COLO668 (cell line): ENCODE measurements at regions not wholly inside any gene's neighbourhood (a gene's known extent, or its start where the extent isn't known, plus 50 kb on each side); places are given as distances from the start of the nearest gene placed in this dataset.
"Not testable (repeated sequence)": the region's sequence is repeated elsewhere in the genome, so short reads cannot be mapped to it uniquely, and the experiment has no call there.

Experiments used
- DNase-seq: peaks from one replicate; lab custom pipeline; 2025; ENCODE audit not compliant: unreplicated experiment; lab: John Stamatoyannopoulos, UW

- no peak for DNase-seq
Observed at GRCh38 chr7:94170836-94171235, 166.7 kb upstream of the BET1 start.

GRCh38 chr7:94173436-94173835, 169.3 kb upstream of the BET1 start:
- no peak for DNase-seq

GRCh38 chr7:94174375-94174774, 170.2 kb upstream of the BET1 start:
- no peak for DNase-seq

- no peak for DNase-seq
Observed at GRCh38 chr7:94174956-94175355, 170.8 kb upstream of the BET1 start.

- no peak for DNase-seq
Observed at GRCh38 chr7:94176694-94177200, 172.6 kb upstream of the BET1 start.

- no peak for DNase-seq
Observed at GRCh38 chr7:94177441-94177840, 173.3 kb upstream of the BET1 start.

GRCh38 chr7:94178230-94178629, 174.1 kb upstream of the BET1 start:
- DNase-seq: no peak

- no peak for DNase-seq
Observed at GRCh38 chr7:94179466-94179865, 175.3 kb upstream of the BET1 start.

GRCh38 chr7:94182066-94182465, 177.9 kb upstream of the BET1 start:
- DNase-seq: no peak

- DNase-seq: no peak
Observed at GRCh38 chr7:94182721-94183120, 178.6 kb upstream of the BET1 start.

- DNase-seq: no peak
Observed at GRCh38 chr7:94183289-94183749, 179.2 kb upstream of the BET1 start.

- no peak for DNase-seq
Observed at GRCh38 chr7:94183891-94184290, 179.7 kb upstream of the BET1 start.

GRCh38 chr7:94188350-94188749, 184.2 kb upstream of the BET1 start:
- DNase-seq: no peak

- DNase-seq: no peak
Observed at GRCh38 chr7:94190599-94191061, 186.5 kb upstream of the BET1 start.

- DNase-seq: not testable (repeated sequence)
Observed at GRCh38 chr7:94194426-94194825, 190.3 kb upstream of the BET1 start.

- no peak for DNase-seq
Observed at GRCh38 chr7:94195201-94195600, 191.0 kb upstream of the BET1 start.

- no peak for DNase-seq
Observed at GRCh38 chr7:94195813-94196212, 191.7 kb upstream of the BET1 start.

- no peak for DNase-seq
Observed at GRCh38 chr7:94205529-94205928, 189.2 kb upstream of the COL1A2 start.

GRCh38 chr7:94206295-94206694, 188.4 kb upstream of the COL1A2 start:
- no peak for DNase-seq

GRCh38 chr7:94212160-94212559, 182.5 kb upstream of the COL1A2 start:
- DNase-seq: no peak

GRCh38 chr7:94216944-94217461, 177.7 kb upstream of the COL1A2 start:
- DNase-seq: no peak

- no peak for DNase-seq
Observed at GRCh38 chr7:94217766-94218165, 176.9 kb upstream of the COL1A2 start.

- no peak for DNase-seq
Observed at GRCh38 chr7:94222516-94222915, 172.2 kb upstream of the COL1A2 start.
